DMS114 treated with DMSO at 0.1 percent for 48 hours (cell line): ENCODE measurements at regions not wholly inside any gene's neighbourhood (a gene's known extent, or its start where the extent isn't known, plus 50 kb on each side); places are given as distances from the start of the nearest gene placed in this dataset.

Source experiments
- DNase-seq: peaks from one replicate; lab custom pipeline; 2025; ENCODE audit not compliant: unreplicated experiment; lab: John Stamatoyannopoulos, UW

- DNase-seq: no peak
Observed at GRCh38 chr19:33898062-33898677, 101.5 kb downstream of the KCTD15 start.

- DNase-seq: no peak
Observed at GRCh38 chr19:33900817-33901216, 104.1 kb downstream of the KCTD15 start.

GRCh38 chr19:33902395-33902794 is 105.7 kb downstream of the KCTD15 start:
- no peak for DNase-seq

DNA sequence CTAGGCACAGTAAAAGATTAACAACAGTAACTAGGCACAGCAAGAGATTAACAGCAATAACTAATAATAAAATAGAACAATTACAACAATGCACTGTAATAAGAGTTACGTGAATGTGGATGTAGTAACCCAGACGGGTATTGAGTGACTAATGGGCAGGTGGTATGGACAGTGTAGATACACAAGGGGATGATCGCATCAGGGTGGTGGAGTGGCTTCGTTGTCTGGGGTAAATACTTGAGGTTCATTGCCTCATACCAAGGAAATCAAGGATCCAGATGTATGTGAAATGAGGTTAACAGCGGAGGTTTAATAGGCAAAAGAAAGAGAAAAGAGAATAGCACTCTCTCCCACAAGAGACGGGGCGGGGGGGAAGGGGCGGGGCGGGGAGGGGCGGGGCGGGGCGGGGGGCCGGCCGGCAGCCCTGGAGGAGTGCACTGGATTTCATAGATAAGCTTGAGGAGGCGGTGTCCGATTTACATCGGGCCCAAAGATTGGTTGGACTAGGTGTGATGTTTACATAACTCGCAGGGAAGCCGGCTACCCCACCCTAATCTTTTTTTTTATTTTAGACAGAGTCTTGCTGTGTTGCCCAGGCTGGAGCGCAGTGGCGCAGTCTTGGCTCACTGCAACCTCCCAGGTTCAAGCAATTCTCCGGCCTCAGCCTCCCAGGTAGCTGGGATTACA is 106.3 kb downstream of the KCTD15 start:
- no peak for DNase-seq

- DNase-seq: no peak
Observed at GRCh38 chr19:33903489-33903850, 106.8 kb downstream of the KCTD15 start.

- DNase-seq: no peak
Observed at GRCh38 chr19:33904681-33905080, 108.0 kb downstream of the KCTD15 start.

DNA sequence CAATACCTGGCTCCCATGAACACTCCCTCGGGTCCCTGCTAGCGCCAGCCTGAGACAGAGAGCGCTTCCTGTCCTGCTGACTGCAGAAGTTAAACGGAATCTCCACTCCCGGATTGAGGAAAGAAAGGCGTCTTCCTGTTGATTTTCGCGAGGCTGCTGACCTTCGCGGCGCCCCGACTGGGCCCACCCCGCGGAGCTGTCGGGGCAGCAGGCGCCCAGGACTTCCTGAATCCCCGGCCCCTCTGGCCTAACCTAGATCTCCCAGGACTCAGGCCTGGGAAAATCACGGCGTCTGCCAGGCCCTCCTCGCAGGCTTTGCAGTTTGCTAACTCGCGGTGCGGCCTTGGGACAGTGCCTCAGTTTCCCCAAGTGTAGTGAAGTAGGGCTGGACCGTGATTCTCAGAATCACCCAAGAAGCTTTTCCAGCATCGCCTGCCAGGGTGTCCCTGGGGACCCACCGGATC is 108.8 kb downstream of the KCTD15 start:
- DNase-seq: no peak

DNA sequence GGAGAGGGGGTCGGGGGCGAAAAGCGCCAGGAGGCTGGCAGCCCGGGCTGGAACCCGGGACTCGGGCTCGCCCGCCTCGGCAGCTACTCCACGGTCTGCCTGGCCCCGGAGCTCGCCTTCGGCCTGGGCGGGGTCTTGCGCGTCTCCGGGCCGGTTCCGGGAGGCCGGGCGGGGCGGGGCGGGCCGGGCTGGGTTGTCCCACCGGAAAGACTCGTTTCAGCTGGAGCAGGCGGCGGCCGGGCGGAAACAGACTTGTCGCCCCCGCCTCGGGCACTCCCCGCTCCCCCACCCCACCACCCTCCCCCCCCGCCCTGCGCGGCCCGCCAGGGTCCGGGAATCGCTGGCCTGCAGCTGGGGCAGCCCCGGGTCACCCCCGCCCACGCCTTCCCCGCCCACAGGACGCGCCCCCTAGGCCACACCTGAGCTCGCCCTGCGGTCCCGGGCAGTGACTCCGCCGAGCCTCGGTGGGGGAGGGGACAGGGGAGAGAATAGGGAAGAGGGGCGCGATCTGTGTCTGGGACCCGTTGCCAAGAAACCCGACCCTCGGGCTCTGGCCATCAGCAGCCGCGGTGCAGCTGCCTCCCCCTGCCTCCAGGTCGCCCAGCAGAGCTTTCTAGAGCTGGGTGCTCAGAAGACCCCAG is 109.4 kb downstream of the KCTD15 start:
- DNase-seq: no peak

DNA sequence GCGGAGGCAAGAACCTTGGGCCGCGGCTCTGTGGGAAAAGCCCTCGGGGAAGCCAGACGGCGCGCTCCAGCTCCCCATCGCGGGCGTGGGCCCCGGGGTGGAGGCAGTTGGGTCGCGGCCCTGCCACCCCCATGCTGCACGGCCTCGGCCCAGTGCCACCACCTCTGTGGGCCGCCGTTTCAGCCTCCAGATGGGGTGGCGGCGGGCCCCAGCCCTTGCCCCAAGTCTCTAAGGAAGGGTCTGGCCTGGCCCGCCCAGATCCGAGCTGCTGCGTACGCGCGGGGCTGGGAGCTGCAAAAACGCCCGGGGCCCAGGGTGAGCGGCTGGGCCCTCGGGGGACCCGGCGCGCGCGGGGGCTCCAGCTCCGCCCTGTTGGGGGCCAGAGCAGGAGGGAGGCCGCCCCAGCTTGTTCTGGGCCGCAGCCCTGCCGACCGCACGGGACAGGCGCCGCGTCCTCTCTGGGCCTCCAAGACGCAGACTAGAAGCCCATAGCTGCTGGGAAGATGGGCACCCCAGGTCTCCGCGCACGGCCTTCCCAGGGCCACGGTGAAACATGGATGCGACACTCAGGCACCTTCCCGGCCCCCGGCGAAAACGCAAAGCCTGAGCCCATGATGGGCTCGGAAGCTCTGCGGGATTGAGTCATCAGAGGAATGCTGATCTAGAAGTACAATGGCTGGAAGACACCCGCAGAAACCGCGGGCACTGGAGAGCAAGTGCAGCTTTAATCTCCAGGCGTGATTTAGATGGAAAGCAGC is 110.1 kb downstream of the KCTD15 start:
- no peak for DNase-seq

DNA sequence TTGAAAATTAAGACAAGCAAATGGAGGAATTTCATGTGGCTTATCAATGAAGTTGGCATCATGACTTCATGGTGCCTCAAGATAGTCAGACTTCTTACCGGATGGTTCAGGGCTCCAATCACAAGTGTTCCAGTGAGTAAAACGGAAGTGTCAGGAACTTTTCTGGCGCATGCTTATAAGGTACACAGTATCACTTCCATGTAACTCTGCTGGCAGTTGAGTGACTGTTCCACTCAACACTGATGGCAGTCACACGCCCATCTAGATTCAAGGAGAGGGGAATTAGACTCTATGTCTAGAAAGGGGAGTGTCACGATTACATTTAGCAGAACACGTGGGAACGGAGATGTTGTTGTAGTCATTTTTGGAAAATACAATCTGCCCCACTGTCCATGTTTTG is 114.3 kb downstream of the KCTD15 start:
- no peak for DNase-seq

DNA sequence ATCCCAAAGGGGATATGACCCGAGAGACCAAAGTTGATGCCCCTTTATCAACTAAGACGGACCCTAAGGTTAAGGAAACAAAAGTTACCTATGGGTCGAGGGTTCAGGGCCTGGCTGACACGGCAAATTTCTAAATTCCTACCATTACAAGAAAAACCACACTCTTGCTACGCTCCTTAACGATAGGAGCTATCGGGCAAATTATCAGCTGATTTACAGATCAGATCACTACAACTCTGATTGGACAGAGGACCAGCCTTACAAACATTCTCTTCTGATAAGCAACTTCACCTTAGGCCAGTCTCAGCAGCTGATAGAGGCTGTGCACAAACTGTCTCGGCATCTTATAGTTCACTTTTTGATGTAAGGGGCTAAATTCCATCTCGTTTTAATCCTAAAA is 117.9 kb downstream of the KCTD15 start:
- DNase-seq: no peak

DNA sequence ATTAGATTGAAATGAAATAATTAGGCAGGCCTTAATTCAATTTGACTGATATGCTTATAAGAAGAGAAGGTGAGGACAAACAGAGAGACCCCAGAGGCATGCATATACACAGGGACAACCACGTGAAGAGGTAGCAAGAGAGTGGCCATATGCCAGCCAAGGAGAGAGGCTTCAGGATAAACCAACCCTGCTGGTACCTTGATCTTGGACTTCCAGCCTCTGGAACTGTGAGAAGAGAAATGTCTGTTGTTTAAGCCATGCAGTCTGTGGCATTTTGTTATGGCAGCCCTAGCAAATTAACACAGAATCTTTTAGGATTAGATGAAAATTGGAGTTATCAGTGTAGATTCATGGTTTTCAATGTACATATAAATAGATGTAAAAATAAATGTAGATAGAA is 120.1 kb downstream of the KCTD15 start:
- no peak for DNase-seq

DNA sequence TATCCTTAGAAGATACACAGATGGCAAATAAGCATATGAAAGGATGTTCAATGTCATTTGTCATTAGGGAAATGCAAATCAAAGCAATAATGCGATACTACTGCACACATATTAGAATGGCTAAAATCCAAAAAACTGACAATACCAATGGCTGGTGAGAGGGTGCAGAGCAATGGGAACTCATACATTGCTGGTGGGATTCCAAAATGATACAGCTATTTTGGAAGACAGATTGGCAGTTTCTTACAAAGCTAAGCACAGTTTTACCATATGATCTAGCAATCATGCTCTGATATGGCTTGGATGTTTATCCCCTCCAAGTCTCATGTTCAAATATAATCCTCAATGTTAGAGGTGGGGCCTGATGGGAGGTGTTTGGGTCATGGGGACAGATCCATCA is 122.6 kb downstream of the KCTD15 start:
- DNase-seq: no peak

GRCh38 chr19:33921165-33921564 is 124.5 kb downstream of the KCTD15 start:
- DNase-seq: no peak

GRCh38 chr19:33926306-33926705 is 129.6 kb downstream of the KCTD15 start:
- DNase-seq: no peak

DNA sequence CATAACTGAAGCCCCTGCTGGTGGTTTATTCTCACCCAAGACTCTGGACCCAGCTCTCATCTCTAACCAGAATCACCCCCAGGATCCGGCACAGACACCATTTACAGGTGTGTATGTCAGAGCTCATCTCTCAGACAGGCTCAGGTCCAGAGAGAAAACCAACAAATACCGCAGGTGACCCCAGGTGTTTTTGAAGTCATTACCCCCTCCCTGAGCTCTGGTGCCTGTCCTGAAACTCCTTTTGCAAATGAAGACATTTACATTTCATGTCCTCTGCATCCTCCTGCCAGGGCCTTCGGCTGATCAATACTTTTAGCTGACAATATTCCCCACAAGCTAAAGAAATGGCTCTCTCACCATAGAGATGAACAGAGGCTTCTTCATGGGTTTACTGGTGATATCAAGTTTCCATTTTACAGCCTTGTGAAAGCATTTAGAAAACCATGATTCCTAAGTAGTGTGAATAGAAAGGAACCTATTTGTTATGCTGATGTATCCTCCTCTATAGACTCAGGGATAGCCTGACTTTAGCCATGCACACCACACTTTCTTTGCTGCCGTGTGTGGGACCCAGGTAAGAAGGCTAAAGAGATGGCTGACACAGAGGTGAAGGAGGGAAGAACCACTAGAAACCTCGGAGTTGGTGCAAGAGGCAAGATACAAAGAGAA is 131.3 kb downstream of the KCTD15 start:
- no peak for DNase-seq

- DNase-seq: no peak
Observed at GRCh38 chr19:33928458-33928950, 131.8 kb downstream of the KCTD15 start.

DNA sequence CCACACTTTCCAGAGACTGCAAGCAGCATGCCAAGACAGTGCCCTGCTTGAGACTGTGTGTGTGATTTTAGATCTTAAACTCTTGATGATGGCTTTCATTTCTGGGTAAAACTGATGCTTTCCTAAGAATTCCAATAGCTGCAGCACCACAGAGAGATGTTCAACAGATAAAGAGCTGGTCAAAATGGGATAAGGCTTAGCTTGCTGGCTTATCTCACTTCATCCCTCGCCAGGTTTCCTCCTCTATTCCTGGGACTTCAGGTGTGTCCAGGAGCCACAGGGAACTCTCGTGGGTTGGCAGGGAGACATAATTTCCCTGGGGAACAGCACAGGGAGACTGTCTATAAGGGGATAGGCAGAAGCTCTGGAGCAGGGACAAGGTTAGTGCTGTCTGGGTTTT is 137.3 kb downstream of the KCTD15 start:
- no peak for DNase-seq

- no peak for DNase-seq
Observed at GRCh38 chr19:33938821-33939220, 142.2 kb downstream of the KCTD15 start.

DNA sequence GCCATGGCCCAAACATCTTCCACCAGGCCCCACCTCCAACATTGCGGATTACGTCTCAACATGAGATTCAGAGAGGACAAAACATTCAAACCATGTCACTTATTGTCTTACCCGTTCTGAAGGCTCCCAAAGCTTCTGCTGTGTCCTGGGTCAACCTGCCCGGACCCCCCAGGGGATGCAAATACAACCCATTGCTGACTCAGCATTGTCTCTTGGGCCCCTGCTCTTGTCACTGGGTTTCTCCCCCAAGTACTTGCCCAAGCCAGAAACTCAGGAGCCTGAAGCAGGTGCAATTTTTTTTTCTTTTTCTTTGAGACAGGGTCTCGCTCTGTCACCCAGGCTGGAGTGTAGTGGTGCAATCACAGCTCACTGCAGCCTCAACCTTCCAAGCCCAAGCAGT is 144.5 kb downstream of the KCTD15 start:
- DNase-seq: no peak
